GM23338 (cell line): ENCODE measurements at regions not wholly inside any gene's neighbourhood (a gene's known extent, or its start where the extent isn't known, plus 50 kb on each side); places are given as distances from the start of the nearest gene placed in this dataset.

Experiments
- CREB1 ChIP-seq: fragments of 250-450 bp; sonication (Bioruptor Pico); IDR thresholded peaks from 2 replicates; pipeline ENCODE4 v1.5.0; 2020; ENCODE audit warnings: low read depth, mild to moderate bottlenecking, moderate library complexity
- CTCF ChIP-seq, 2 experiments: fragments of 200-600 bp in 1 of 2; sonication (generic) in 1 of 2; conservative IDR thresholded peaks; 2 replicates each; pipeline versions ENCODE4 v1.5.1 to v1.6.1; 2016 to 2017; ENCODE audit warnings: antibody characterized with exemption in 2 of 2, low read depth in 2 of 2, mild to moderate bottlenecking in 2 of 2, moderate library complexity in 1 of 2
- EZH2 ChIP-seq: fragments of 200-600 bp; sonication (generic); IDR thresholded peaks from one replicate; pipeline ENCODE4 v1.8.0; 2017; ENCODE audit warnings: antibody characterized with exemption, mild to moderate bottlenecking, low read depth; ENCODE audit not compliant: unreplicated experiment
- EZH2phosphoT487 ChIP-seq: fragments of 200-600 bp; sonication (generic); IDR thresholded peaks from one replicate; pipeline ENCODE4 v1.8.1; 2018; ENCODE audit warnings: antibody characterized with exemption; ENCODE audit not compliant: unreplicated experiment
- JUNB ChIP-seq: IDR thresholded peaks from one replicate; pipeline ENCODE4 v1.6.1; 2016; ENCODE audit warnings: antibody characterized with exemption; ENCODE audit not compliant: unreplicated experiment
- NANOG ChIP-seq: IDR thresholded peaks from 2 replicates; pipeline ENCODE4 v1.6.1; 2016; ENCODE audit warnings: antibody characterized with exemption, borderline replicate concordance
- POLR2AphosphoS5 ChIP-seq: IDR thresholded peaks from 2 replicates; pipeline ENCODE4 v1.6.1; 2016; ENCODE audit warnings: antibody characterized with exemption, low read depth
- REST ChIP-seq: IDR thresholded peaks from one replicate; pipeline ENCODE4 v1.6.1; 2018; ENCODE audit warnings: antibody characterized with exemption; ENCODE audit not compliant: unreplicated experiment
- STAT1 ChIP-seq: IDR thresholded peaks from one replicate; pipeline ENCODE4 v1.6.1; 2016; ENCODE audit warnings: antibody characterized with exemption; ENCODE audit not compliant: unreplicated experiment
- ZNF114 ChIP-seq: fragments of 250-450 bp; sonication (Bioruptor Pico); IDR thresholded peaks from 2 replicates; pipeline ENCODE4 v1.5.0; 2020; ENCODE audit warnings: mild to moderate bottlenecking, moderate library complexity
- ZNF331 ChIP-seq: fragments of 250-450 bp; sonication (Bioruptor Pico); IDR thresholded peaks from 2 replicates; pipeline ENCODE4 v1.5.0; 2020; ENCODE audit warnings: low read depth, mild to moderate bottlenecking, moderate library complexity
- TF ChIP-seq, protein P1 (sequence below): IDR thresholded peaks from 2 replicates; pipeline ENCODE4 v1.6.1; 2016; ENCODE audit warnings: antibody characterized with exemption
- TF ChIP-seq, protein P2 (sequence below): fragments of 250-450 bp; sonication (Bioruptor Pico); IDR thresholded peaks from 2 replicates; pipeline ENCODE4 v1.5.0; 2020; ENCODE audit warnings: mild to moderate bottlenecking, moderate library complexity

DNA sequence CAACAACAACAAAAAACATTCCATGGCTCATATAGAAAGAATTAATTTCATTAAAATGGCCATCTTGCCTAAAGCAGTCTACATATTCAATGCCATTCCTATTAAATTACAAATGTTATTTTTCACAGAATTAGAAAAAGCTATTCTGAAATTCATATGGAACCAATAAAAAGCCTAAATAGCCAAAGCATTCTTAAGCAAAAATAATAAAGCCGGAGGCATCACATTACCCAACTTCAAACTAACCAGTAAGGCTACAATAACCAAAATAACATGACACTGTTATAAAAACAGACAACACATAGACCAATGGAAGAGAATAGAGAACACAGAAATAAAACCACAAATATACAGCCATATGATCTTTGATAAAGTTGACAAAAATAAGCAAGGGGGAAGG, 330.4 kb downstream of the KIF20B start:
- TF ChIP-seq CTCF (conservative IDR thresholded peaks at IDR 0.05; ENCODE audit: low read depth in 2 of 2) (no peak), REST (no peak), EZH2 (no peak), ZNF114 (CRISPR knock-in tag) (no peak), CREB1 (CRISPR knock-in tag) (no peak), EZH2phosphoT487 (no peak), POLR2AphosphoS5 (no peak), JUNB (no peak), ZNF331 (no peak), STAT1 (no peak), NANOG (no peak)
- TF ChIP-seq, protein P1, sequence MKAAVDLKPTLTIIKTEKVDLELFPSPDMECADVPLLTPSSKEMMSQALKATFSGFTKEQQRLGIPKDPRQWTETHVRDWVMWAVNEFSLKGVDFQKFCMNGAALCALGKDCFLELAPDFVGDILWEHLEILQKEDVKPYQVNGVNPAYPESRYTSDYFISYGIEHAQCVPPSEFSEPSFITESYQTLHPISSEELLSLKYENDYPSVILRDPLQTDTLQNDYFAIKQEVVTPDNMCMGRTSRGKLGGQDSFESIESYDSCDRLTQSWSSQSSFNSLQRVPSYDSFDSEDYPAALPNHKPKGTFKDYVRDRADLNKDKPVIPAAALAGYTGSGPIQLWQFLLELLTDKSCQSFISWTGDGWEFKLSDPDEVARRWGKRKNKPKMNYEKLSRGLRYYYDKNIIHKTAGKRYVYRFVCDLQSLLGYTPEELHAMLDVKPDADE, result no peak
- TF ChIP-seq, protein P2, sequence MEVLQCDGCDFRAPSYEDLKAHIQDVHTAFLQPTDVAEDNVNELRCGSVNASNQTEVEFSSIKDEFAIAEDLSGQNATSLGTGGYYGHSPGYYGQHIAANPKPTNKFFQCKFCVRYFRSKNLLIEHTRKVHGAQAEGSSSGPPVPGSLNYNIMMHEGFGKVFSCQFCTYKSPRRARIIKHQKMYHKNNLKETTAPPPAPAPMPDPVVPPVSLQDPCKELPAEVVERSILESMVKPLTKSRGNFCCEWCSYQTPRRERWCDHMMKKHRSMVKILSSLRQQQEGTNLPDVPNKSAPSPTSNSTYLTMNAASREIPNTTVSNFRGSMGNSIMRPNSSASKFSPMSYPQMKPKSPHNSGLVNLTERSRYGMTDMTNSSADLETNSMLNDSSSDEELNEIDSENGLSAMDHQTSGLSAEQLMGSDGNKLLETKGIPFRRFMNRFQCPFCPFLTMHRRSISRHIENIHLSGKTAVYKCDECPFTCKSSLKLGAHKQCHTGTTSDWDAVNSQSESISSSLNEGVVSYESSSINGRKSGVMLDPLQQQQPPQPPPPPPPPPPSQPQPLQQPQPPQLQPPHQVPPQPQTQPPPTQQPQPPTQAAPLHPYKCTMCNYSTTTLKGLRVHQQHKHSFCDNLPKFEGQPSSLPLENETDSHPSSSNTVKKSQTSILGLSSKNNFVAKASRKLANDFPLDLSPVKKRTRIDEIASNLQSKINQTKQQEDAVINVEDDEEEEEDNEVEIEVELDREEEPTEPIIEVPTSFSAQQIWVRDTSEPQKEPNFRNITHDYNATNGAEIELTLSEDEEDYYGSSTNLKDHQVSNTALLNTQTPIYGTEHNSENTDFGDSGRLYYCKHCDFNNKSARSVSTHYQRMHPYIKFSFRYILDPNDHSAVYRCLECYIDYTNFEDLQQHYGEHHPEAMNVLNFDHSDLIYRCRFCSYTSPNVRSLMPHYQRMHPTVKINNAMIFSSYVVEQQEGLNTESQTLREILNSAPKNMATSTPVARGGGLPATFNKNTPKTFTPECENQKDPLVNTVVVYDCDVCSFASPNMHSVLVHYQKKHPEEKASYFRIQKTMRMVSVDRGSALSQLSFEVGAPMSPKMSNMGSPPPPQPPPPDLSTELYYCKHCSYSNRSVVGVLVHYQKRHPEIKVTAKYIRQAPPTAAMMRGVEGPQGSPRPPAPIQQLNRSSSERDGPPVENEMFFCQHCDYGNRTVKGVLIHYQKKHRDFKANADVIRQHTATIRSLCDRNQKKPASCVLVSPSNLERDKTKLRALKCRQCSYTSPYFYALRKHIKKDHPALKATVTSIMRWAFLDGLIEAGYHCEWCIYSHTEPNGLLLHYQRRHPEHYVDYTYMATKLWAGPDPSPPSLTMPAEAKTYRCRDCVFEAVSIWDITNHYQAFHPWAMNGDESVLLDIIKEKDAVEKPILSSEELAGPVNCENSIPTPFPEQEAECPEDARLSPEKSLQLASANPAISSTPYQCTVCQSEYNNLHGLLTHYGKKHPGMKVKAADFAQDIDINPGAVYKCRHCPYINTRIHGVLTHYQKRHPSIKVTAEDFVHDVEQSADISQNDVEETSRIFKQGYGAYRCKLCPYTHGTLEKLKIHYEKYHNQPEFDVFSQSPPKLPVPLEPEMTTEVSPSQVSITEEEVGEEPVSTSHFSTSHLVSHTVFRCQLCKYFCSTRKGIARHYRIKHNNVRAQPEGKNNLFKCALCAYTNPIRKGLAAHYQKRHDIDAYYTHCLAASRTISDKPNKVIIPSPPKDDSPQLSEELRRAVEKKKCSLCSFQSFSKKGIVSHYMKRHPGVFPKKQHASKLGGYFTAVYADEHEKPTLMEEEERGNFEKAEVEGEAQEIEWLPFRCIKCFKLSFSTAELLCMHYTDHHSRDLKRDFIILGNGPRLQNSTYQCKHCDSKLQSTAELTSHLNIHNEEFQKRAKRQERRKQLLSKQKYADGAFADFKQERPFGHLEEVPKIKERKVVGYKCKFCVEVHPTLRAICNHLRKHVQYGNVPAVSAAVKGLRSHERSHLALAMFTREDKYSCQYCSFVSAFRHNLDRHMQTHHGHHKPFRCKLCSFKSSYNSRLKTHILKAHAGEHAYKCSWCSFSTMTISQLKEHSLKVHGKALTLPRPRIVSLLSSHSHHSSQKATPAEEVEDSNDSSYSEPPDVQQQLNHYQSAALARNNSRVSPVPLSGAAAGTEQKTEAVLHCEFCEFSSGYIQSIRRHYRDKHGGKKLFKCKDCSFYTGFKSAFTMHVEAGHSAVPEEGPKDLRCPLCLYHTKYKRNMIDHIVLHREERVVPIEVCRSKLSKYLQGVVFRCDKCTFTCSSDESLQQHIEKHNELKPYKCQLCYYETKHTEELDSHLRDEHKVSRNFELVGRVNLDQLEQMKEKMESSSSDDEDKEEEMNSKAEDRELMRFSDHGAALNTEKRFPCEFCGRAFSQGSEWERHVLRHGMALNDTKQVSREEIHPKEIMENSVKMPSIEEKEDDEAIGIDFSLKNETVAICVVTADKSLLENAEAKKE (CRISPR knock-in tag), result no peak
